Activated CD4-positive, alpha-beta T cell treated with anti-CD3 and anti-CD28 coated beads, Interleukin-2, amount 10 ng/mL, durations not matched to agents 24 days and 14 days (primary cell): ENCODE measurements at regions not wholly inside any gene's neighbourhood (a gene's known extent, or its start where the extent isn't known, plus 50 kb on each side); places are given as distances from the start of the nearest gene placed in this dataset.
"Not testable (repeated sequence)": the region's sequence is repeated elsewhere in the genome, so short reads cannot be mapped to it uniquely, and the experiment has no call there.

Source experiments
- DNase-seq: peaks from one replicate; pipeline ENCODE4 v3.0.0; 2022
- H3K27ac Mint-ChIP-seq: one replicate; pipeline ENCODE4 v1.8.0; 2022; ENCODE audit warnings: mild to moderate bottlenecking, mixed read lengths
- H3K27me3 Mint-ChIP-seq: one replicate; pipeline ENCODE4 v1.8.0; 2022; ENCODE audit warnings: mixed read lengths
- H3K36me3 Mint-ChIP-seq: one replicate; pipeline ENCODE4 v1.8.0; 2022; ENCODE audit warnings: low read depth, mild to moderate bottlenecking, mixed read lengths
- H3K4me1 Mint-ChIP-seq: one replicate; pipeline ENCODE4 v1.8.0; 2021; ENCODE audit warnings: mixed read lengths
- H3K4me3 Mint-ChIP-seq: one replicate; pipeline ENCODE4 v1.8.0; 2022; ENCODE audit warnings: mild to moderate bottlenecking, moderate library complexity, mixed read lengths
- H3K9me3 Mint-ChIP-seq: one replicate; pipeline ENCODE4 v1.8.0; 2021; ENCODE audit warnings: mixed read lengths
- intact Hi-C: fragments of 100-400 bp; cut with micrococcal nuclease; formaldehyde crosslinking; loops from one replicate; pipeline ENCODE4 v1.15.1; 2023

DNA sequence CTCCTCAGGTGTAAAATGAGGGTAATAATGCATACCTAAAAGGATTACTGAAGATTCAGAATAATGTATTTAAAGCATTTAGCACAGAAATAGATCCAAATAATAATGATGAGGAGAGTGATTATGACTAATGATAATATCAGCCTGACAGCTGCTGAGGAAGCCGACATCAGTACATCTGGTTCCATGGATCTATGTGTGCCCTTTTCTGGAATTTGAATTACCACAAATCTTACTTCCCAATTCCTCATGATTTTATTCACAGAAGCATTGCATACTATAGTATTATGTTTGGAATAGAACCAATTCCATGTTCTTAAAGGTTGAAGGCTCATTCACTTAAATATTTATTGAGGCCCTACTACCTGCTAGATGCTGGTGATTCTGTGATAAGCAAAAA, 248.9 kb upstream of the THUMPD2 start:
- peaks cover 16% of the 10 kb centered on the region for H3K9me3 Mint-ChIP-seq
- DNase-seq: no peak
- intact Hi-C loops: no loop called here
- H3K4me1 Mint-ChIP-seq: peaks cover 8% of the 10 kb centered on the region
- no peaks in the 10 kb centered on the region for H3K27me3 Mint-ChIP-seq
- H3K4me3 Mint-ChIP-seq: no peak overlapping the region
- no peak overlapping the region for H3K27ac Mint-ChIP-seq
- peaks cover 14% of the 10 kb centered on the region for H3K36me3 Mint-ChIP-seq

DNA sequence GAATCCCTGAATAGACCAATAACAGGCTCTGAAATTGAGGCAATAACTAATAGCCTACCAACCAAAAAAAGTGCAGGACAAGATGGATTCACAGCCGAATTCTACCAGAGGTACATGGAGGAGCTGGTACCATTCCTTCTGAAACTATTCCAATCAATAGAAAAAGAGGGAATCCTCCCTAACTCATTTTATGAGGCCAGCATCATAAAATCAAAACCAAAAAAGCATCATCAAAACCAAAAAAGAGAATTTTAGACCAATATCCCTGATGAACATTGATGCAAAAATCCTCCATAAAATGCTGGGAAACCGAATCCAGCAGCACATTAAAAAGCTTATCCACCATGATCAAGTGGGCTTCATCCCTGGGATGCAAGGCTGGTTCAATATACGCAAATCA, 246.2 kb upstream of the THUMPD2 start:
- H3K4me3 Mint-ChIP-seq, intact Hi-C loops, H3K27me3 Mint-ChIP-seq, H3K27ac Mint-ChIP-seq, DNase-seq, H3K4me1 Mint-ChIP-seq: not testable (repeated sequence)
- Mint-ChIP-seq H3K9me3 (peaks cover 24% of the 10 kb centered on the region), H3K36me3 (peaks cover 23% of the 10 kb centered on the region)

DNA sequence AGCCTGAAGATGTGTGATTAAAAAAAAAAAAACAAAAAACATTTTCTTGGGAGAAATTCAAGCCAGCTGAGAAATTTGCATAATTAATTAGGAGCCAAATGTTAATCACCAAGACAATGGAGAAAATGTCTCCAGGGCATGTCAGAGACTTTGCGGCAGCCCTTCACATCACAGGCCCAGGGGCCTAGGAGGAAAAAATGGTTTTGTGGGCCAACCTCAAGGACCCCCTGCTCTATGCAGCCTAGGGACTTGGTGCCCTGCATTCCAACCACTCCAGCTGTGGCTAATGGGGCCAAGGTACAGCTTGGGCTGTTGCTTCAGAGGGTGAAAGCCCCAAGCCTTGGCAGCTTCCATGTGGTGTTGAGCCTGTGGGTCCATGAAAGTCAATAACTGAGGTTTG, 241.9 kb upstream of the THUMPD2 start:
- Mint-ChIP-seq H3K4me1 (no peaks in the 10 kb centered on the region), H3K4me3 (no peak overlapping the region), H3K27ac (no peak overlapping the region), H3K27me3 (no peaks in the 10 kb centered on the region), H3K9me3 (peaks cover 31% of the 10 kb centered on the region), H3K36me3 (peaks cover 25% of the 10 kb centered on the region)
- intact Hi-C loops: no loop called here
- no peak for DNase-seq

DNA sequence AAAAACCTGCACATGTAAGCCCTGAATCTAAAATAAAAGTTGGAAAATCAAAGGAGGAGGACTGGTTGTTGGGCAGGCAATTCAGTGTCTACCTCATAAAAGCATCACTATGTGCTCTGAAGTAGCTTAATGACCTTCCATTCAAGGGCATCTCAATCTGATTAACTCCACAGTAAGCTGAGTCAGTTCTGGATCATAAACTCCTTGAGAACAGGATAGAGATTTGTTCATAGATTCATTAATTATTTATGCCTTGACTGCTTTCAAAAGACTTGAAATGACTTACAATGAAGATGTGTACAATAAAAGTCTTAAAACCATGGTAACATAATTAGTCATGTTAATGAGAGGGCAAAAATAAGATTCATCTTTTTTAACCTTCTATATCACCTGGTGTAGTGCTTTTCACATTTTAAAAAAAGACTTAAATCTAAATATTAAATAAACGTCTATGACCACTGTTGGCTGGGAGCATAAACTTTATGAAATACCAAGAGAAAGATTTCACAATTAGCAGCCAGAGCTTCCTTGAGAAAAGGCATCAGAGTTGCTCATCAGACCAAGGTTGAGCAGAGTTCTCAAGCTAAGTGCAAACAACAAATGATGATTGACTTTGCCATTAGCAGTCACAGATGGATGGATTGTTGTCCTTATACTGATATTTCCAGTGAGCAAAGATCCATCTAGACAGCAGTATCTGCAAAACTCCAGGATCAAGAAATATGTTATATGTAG, 237.3 kb upstream of the THUMPD2 start:
- Mint-ChIP-seq H3K4me3 (no peak overlapping the region), H3K36me3 (peaks cover 13% of the 10 kb centered on the region), H3K27ac (no peak overlapping the region), H3K9me3 (peaks cover 19% of the 10 kb centered on the region), H3K4me1 (no peaks in the 10 kb centered on the region), H3K27me3 (no peaks in the 10 kb centered on the region)
- DNase-seq: no peak
- intact Hi-C loops: no loop called here

DNA sequence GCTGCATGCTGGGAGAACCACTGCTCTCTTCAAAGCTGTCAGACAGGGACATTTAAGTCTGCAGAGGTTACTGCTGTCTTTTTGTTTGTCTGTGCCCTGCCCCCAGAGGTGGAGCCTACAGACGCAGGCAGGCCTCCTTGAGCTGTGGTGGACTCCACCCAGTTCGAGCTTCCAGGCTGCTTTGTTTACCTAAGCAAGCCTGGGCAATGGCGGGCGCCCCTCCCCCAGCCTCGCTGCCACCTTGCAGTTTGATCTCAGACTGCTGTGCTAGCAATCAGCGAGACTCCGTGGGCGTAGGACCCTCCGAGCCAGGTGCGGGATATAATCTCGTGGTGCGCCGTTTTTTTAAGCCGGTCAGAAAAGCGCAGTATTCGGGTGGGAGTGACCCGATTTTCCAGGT, 234.9 kb upstream of the THUMPD2 start:
- H3K4me1 Mint-ChIP-seq, H3K4me3 Mint-ChIP-seq, H3K9me3 Mint-ChIP-seq, H3K27me3 Mint-ChIP-seq, H3K27ac Mint-ChIP-seq, DNase-seq, intact Hi-C loops, H3K36me3 Mint-ChIP-seq: not testable (repeated sequence)

DNA sequence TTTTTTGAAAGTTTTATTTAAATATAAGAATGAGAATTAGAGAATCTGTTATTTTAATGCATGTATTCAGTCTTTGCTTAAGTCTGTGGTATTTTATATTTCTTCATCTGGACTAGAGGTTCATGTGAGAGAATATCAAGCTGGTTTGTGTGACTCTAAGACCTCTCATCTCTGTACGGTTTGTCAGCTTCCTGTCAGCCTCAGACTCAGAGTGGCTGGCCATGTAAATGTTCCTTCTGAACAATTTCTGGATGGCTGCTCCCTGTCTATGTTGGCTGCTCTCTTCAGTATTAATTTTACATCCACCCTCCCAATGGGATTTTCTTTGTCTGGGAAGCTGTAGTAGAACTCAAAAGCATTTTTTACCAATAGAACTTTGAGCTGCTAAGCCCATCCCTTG, 225.3 kb upstream of the THUMPD2 start:
- Mint-ChIP-seq H3K27me3 (no peaks in the 10 kb centered on the region), H3K27ac (peak overlapping the region; percentile 34), H3K36me3 (peaks cover 5% of the 10 kb centered on the region), H3K4me1 (peaks cover 3% of the 10 kb centered on the region), H3K9me3 (peaks cover 3% of the 10 kb centered on the region), H3K4me3 (no peak overlapping the region)
- no peak for DNase-seq
- intact Hi-C loops: no loop called here

DNA sequence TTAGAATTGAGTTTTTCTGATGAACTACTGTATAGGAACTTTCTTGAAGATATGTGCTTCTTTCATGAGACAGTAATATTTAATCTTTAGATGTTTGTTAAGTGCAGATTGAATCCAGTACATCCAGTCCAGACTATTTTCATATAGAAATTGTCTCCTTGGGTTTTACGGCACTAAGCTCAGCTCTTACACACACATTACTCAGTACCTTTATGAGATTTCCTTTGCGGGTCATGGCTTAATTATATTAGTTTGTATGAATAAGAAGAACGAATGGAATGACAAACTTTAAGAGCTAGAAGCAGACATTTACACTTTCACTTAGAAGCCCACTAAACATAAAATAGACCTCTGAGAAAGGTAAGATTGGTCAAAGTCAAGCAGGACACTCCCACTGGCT, 223.3 kb upstream of the THUMPD2 start:
- DNase-seq: no peak
- Mint-ChIP-seq H3K9me3 (peaks cover 8% of the 10 kb centered on the region), H3K36me3 (peaks cover 11% of the 10 kb centered on the region), H3K27ac (no peak overlapping the region), H3K27me3 (no peaks in the 10 kb centered on the region), H3K4me1 (peaks cover 5% of the 10 kb centered on the region), H3K4me3 (no peak overlapping the region)
- intact Hi-C loops: no loop called here

DNA sequence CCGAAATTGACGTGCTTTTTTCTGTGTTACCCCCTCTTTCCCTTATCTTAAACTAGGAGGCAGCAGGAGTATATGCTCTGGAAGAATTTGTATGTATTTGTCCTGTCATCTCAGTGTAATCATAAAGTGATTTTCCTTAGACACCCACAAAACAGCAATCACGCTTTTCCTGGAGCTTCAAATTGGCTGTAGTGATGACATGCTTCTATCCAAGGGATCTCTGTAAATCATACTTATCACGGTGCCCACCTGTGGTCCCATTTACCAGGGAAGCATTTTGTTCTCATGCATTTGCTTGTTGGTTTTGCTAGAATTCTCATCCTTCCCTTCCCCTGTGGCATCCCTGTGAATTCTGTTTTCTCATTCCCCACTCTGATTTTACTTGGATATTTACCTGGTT, 220.8 kb upstream of the THUMPD2 start:
- H3K27ac Mint-ChIP-seq: no peak overlapping the region
- intact Hi-C loops: loop anchor here (5.0 kb wide), 1 partner anchor 228 kb away; no protein-coding TSS in a partner anchor
- H3K27me3 Mint-ChIP-seq: no peaks in the 10 kb centered on the region
- H3K4me1 Mint-ChIP-seq: peaks cover 21% of the 10 kb centered on the region
- no peak overlapping the region for H3K4me3 Mint-ChIP-seq
- peaks cover 13% of the 10 kb centered on the region for H3K36me3 Mint-ChIP-seq
- no peak for DNase-seq
- H3K9me3 Mint-ChIP-seq: peaks cover 5% of the 10 kb centered on the region

DNA sequence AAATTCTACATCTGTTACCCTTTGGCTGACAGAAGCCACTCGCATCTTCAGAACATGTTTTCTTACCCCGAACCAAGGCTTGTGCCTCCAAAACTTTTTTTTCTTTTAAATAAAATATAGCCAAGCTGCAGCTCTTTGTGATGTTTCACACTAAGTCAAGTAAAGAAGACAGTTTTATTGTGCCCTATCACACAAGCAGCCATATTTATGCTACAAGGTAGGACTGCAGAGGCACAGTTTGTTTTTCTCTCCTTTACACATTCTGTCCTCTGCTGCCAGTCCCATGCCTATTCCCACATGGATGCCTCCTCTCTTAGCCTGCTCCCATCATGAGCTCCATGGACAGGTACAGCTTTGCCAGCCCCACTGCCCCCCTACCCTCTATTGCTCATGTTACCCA, 219.6 kb upstream of the THUMPD2 start:
- H3K27ac Mint-ChIP-seq: no peak overlapping the region
- no peak for DNase-seq
- H3K4me3 Mint-ChIP-seq: no peak overlapping the region
- H3K4me1 Mint-ChIP-seq: peaks cover 21% of the 10 kb centered on the region
- no peaks in the 10 kb centered on the region for H3K27me3 Mint-ChIP-seq
- H3K36me3 Mint-ChIP-seq: peaks cover 13% of the 10 kb centered on the region
- peaks cover 5% of the 10 kb centered on the region for H3K9me3 Mint-ChIP-seq
- intact Hi-C loops: loop anchor here (5.0 kb wide), 1 partner anchor 226 kb away; no protein-coding TSS in a partner anchor

DNA sequence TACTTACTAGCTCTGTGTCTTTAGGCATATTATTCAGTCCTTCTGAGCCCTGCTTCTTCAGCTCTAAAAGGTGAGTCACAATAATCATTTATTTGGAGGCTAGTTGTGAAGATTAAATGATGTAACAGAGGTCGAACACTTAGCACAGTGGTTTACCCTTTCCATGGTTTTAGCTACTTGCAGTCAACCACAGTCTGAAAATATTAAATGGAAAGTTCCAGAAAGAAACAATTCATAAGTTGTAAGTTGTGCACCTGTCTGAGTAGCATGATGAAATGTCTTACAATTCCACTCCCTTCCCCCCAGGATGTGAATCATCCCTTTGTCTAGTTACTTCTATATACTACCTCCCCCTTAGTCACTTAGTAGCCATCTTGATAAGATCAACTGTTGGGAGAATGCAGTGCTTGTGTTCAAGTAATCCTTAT, 217.6 kb upstream of the THUMPD2 start:
- peaks cover 16% of the 10 kb centered on the region for H3K36me3 Mint-ChIP-seq
- no peaks in the 10 kb centered on the region for H3K27me3 Mint-ChIP-seq
- peaks cover 11% of the 10 kb centered on the region for H3K9me3 Mint-ChIP-seq
- H3K27ac Mint-ChIP-seq: peak overlapping the region; percentile 79
- H3K4me1 Mint-ChIP-seq: peaks cover 21% of the 10 kb centered on the region
- intact Hi-C loops: loop anchor here (1.0 to 5.0 kb wide), 5 partner anchors 37 to 224 kb away; no protein-coding TSS in a partner anchor
- DNase-seq: no peak
- H3K4me3 Mint-ChIP-seq: no peak overlapping the region

DNA sequence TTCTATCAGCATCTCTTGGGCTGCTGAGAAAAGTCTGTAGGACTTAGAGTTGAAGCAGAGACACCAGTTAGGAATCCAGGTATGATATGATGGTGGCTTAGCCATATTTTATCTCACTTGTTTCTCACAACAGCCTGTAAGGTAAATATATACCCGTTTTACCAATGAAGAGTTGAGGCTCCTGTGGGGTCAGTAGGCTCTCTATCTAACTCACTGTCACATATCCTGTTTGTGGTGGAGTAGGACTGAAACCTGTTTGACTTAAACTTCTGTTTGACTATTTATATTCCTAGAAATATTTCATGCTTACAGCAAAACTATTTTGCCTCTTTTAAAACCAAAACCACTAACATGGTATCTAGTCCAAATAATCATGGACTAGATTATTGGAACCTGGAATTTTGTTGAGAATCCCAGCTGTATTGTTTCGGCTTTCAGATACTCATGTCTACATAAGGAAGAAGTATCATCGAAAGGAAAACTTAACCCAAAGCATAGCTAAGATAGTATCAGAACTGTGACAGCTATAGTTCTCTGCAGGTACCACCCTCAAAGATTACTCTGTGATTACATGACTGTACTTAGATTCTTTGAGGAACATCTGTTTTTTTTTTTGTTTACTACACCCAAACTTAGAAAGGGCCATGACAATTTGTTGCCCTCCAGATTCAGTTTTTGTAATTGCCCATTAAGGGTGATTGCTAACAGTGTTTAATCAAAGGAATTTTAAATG, 216.1 kb upstream of the THUMPD2 start:
- intact Hi-C loops: loop anchor here (5.0 kb wide), 1 partner anchor 223 kb away; no protein-coding TSS in a partner anchor

DNA sequence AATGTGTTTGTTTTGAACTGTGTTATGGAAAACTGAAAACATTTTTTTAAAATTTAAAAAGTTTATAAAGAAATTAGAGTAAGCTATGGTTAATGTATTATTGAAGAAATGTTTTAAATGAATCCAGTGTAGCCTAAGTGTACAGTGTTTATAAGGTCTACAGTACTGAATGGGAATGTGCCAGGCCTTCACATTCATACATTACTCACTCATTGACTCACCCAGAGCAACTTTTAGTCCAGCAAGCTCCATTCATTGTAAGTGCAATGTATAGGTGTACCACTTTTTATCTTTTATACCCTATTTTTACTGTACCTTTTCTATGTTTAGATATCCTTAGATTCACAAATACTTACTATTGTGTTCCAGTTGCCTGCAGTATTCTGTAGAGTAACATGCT, 215.1 kb upstream of the THUMPD2 start:
- Mint-ChIP-seq H3K36me3 (peaks cover 16% of the 10 kb centered on the region), H3K27ac (no peak overlapping the region), H3K4me1 (peaks cover 21% of the 10 kb centered on the region), H3K27me3 (no peaks in the 10 kb centered on the region), H3K9me3 (peaks cover 11% of the 10 kb centered on the region), H3K4me3 (no peak overlapping the region)
- no peak for DNase-seq
- intact Hi-C loops: no loop called here

More for the DNA sequence above, 216.1 kb upstream of the THUMPD2 start:
- Mint-ChIP-seq H3K4me1 (peaks cover 21% of the 10 kb centered on the region), H3K27me3 (no peaks in the 10 kb centered on the region), H3K27ac (peak overlapping the region; percentile 79), H3K36me3 (peaks cover 16% of the 10 kb centered on the region), H3K9me3 (peaks cover 11% of the 10 kb centered on the region), H3K4me3 (peak overlapping the region; percentile 42)
- no peak for DNase-seq

DNA sequence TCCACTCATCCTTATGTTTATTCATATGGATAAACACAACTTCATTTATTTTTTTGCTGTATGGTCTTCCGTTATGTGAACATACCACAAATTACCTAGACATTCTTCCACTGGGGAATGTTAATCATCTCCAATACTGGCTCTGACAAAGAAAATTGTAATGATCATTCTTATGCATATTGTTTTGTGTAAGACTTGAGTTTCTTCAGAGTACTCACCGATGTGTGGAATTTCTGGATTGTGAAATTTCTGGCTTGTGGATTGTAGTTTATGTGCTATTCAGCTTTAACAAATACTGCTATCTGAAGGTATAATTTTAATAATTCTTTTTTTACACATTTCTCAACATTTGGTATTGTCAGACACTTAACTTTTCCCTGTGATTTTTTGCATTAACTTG, 212.2 kb upstream of the THUMPD2 start:
- Mint-ChIP-seq H3K27me3 (no peaks in the 10 kb centered on the region), H3K9me3 (peaks cover 10% of the 10 kb centered on the region), H3K4me1 (peaks cover 10% of the 10 kb centered on the region), H3K36me3 (peaks cover 12% of the 10 kb centered on the region), H3K4me3 (no peak overlapping the region), H3K27ac (no peak overlapping the region)
- intact Hi-C loops: no loop called here
- no peak for DNase-seq

DNA sequence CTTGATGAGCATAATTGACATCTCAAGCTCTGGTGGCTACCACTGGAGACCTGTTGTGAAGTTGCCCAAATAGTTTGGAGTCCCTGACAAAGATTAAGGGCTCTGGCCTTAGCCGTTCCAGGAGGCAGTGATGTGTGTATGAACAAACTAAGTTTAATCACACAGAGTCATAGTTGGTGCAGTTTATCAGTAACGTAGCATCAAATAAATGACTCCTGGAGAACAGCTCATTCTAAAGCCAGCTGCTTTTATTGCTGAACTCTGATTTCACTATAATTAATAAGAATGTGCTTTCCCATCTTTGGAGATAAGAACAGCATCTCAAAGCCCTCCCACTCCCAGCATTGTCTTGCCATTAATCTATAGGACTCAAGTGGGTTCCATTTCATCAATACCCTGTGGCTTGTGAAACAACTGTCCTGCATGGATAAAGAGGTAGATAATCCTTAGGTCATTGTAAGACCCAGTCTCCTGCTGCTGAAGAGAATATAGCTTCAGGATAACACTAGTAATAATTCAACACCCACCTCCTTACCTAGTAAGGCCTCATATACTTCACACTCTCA, 211.4 kb upstream of the THUMPD2 start:
- peaks cover 14% of the 10 kb centered on the region for H3K9me3 Mint-ChIP-seq
- peaks cover 12% of the 10 kb centered on the region for H3K36me3 Mint-ChIP-seq
- peaks cover 7% of the 10 kb centered on the region for H3K4me1 Mint-ChIP-seq
- DNase-seq: no peak
- intact Hi-C loops: no loop called here
- H3K4me3 Mint-ChIP-seq: no peak overlapping the region
- H3K27me3 Mint-ChIP-seq: no peaks in the 10 kb centered on the region
- H3K27ac Mint-ChIP-seq: no peak overlapping the region
